Stimulated activated CD4-positive, alpha-beta T cell treated with anti-CD3 and anti-CD28 coated beads, Interleukin-12 subunit alpha, Interleukin-12 subunit beta, amount 100 ng/mL, for 24 hours (primary cell): ENCODE measurements at regions not wholly inside any gene's neighbourhood (a gene's known extent, or its start where the extent isn't known, plus 50 kb on each side); places are given as distances from the start of the nearest gene placed in this dataset.

Experiments
- DNase-seq, 2 experiments: peaks; one replicate each; pipeline ENCODE4 v3.0.0-alpha.2; 2020; ENCODE audit warnings: low read depth in 2 of 2

DNA sequence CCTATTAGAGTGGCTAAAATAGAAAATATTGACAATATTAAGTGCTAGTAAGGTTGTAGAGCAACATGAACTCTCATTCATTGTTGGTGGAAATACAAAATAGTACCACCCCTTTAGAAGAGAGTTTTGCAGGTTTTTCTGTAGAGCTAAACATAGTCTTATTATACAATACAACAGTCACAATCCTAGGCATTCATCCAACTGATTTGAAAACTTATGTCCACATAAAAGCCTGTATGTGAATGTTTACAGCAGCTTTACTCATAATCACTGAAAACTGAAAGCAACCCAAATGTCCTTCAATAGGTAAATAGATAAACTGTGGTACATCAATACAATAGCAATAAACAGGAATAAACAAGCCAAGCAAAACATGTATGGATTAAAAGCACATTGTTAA, 127.2 kb upstream of the PRNP start:
- DNase-seq = no peak

DNA sequence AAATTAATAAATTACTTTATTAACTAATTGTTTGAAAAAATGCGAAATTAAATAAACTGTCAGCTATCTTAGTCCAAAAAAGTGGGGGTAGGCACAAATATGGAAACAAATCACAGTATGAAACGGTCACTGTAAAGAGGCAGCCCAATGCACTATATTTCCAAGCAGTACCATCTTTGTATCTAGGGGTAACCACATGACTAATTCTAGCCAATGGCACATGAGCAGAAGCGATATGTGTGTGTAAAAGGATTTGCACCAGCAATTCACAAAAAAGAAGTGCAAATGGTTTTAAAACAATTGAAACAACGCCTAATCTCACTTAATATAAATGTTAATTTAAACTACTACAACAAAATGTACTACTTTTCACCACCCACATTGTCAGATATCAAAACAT, 129.5 kb upstream of the PRNP start:
- no peak for DNase-seq

DNA sequence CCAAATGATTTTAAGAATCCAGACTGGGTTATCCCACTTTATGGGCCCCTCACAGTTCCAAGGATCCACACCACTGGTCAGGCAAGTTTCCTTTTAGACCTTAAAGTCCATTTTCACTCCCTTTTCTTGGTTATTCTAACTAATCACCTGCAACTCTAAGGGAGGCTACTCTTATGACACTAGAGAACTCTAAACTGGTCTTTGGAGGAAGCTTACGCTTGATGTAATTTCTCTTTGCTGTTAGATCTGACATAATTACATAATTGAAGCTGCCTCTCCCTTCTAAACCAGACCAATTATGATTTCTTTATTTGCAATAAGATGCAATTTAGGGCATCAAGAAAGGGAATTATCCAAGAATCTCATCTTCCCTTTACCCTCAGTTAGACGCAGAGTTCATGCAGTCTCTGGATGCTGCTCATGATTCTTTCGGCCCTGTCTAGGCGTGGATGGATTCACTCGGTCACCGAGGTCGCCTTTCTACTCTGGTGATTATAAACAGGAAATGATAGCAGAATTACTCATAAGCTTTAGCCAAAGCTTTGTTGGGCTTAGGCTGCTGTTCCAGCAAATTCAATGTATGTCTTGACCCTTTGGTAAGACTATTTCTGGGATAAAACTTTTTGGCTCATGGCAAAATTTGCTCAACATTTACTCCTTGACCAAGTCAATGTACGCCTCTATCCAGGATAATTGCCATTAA, 130.9 kb upstream of the PRNP start:
- DNase-seq = no peak

DNA sequence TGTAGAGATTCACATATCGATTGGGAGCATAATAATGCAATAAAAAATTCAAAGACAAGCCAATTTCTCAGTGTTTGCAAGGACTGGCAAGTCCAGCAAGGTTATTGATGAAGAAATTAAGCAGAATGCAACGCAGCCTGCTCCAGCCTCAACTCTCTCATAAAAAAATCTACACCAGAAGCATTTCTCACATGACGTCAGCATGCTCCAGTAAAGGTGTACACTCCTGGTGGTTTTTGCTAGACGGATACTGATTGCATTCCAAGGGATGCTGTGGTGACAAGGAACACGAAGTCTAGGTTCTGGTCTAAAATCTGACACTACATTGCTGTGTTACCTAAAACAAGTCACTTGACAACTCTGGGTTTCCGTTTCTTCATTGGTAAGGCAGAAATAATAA, 131.9 kb upstream of the PRNP start:
- DNase-seq = no peak

DNA sequence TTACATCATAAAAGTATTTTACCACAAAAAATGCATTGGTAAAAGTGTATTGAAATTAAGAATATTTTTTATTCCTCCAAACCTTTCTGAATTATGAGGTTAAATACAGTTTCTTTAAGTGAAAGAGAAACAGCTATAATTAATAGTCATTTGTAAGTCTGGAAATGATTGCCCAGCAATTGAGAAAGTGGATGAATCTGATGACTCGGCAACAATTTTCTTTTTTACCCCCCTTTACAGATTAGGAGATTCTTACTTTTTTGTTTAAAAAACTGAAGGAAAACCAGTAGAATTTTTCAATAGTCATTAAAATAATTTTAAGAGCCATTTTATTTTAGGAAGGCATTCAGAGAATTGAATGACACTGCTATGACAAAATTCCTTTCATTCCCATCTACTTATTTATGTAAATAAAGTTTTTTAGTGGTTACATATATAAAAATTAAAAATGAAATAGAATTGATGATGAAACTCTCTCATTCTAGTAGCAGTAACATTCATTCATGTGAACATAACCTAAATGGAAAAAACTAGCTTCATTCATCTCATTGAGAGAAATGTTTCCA, 134.1 kb upstream of the PRNP start:
- DNase-seq = no peak

DNA sequence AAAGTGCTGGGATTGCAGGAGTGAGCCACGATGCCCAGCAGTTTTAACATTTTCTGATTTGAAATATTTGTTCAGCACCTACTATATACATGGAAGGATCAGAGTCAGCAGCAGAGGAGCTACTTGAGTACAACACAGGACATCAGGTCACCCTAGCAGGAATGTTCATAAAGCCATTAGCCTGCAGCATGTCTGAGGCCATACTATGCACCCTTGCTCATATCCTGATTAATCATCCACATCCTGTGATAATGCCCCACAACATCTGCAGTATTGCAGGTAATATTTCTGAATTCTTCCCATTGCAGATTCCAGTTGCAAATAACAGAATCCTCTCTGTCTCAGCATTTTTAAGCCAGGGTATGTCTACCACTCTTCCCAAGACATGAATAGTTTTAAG, 135.5 kb upstream of the PRNP start:
- no peak for DNase-seq

DNA sequence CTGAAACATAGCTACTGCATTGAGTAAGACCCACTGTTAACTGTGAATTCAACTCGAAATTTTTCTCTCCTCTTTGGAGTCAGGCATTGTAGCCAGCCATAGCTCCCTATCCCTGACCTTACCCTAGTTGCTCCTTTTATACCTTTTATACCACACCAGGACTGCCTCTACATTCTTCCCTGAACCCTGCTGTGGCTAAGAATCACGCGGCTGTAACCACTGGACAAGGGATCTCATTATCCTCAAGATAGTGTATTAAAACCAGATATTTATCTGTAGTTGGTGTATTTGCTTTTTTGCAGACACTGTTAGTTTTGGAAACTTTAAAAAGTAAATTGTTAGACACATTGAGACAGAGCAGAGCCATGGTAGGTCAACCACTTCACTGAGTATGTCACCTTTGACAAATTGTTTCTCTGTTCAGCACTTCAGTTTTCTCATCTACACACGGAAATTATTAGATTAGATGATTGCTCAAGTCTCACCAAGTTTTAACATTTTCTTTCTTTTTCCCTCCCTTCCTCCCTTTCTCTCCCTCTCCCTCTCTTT, 136.5 kb upstream of the PRNP start:
- DNase-seq = no peak

DNA sequence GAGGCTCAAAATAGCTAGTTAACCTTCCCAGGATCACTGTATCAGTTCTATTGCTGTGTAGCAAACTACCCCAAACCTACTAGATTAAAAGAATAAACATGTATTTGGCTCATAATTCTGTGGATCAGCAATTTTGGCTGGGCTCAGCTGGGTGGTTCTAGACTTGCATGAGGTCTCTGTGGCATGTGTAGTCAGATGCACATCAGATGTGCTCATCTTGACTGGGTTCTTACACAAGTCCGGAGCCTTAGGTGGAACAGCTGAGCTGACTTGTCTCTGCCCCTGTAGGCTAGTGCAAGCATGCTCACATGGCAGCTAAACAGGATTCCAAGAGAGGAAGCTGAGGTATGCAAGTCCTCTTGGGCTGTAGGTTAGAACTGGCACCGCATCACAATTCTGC, 137.7 kb upstream of the PRNP start:
- DNase-seq = no peak

DNA sequence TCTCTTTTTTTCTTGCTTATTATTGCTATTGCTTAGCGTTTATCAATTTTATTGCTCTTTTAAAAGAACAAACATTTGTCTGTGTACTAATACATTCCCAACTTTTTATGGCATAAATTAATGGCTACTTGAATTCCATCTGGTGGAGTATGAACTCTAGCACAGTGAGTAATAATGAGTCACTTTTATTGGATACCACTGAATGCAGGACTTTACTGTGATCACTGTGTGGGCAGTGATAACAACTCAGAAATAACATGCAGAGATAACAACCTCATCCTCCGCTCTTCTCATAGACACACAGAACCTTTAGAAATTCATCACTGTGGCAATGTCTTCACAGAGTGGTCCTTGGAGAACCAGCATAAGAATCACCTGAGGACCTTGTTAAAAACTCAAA, 139.5 kb upstream of the PRNP start:
- no peak for DNase-seq

DNA sequence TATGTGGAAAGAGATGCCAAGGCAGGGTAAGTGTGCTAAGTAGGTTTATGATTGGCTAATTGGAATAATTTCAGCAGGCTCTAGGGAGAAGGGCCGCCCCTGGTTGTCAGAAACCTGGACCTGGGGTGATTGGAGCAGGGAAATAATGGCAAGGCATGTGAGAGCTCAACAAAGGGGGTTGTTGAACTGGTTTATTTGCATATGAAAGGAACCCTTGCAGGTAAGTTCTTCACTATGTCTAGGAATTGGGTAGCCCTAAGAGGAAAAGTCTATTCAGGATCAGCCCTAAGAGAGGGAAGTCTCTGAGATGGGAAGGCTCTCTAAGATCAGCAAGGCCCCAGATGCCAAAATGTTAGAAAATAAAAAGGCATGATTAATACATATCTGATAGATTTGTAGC, 139.9 kb upstream of the PRNP start:
- DNase-seq = no peak

DNA sequence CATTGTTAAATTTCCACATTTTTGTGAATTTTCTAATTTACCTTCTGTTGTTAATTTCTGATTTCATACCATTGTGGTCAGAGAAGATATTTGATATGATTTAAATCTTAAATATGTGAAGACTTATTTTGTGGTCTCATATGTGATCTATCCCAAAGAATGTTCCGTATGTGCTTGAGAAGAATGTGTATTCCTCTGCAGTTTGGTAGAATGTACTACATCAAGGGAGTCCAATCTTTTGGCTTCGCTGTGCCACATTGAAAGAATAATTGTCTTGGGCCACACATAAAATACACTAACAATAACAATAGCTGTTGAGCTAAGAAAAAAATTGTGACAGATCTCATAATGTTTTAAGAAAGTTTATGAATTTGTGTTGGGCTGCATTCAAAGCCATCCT, 140.7 kb upstream of the PRNP start:
- no peak for DNase-seq

DNA sequence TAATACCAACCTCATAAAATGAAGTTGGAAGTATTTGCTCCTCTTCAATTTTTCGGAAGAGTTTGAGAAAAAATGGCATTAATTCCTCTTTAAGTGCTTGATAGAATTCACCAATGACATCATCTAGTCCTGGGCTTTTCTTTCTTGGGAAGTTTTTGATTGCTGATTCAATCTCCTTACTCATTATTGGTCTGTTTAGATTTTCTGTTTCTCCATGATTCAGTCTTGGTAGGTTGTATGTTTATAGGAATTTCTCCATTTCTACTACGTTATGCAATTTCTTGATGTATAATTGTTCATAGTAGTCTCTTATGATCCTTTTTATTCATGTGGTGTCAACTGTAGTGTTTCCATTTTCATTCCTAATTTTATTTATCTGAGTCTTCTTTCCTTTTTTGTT, 141.5 kb upstream of the PRNP start:
- DNase-seq = no peak

DNA sequence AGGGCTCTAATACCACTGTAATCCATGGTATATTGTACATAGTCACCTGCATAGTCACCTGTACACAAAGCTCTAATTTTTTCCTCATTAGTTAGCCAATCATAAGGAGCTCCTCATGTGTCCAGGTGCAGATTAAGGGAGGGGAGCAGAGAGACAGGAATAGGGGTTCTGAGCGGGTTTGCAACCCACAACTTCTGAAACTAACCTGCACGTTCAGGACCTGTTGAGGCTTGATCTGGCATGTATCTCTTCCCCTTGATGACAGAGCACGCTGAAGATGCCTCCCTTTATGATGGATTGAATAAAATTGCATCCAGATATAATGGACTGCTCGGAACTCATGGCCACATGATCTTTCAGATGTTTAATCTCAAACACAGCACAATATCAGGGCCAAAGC, 144.0 kb upstream of the PRNP start:
- no peak for DNase-seq

DNA sequence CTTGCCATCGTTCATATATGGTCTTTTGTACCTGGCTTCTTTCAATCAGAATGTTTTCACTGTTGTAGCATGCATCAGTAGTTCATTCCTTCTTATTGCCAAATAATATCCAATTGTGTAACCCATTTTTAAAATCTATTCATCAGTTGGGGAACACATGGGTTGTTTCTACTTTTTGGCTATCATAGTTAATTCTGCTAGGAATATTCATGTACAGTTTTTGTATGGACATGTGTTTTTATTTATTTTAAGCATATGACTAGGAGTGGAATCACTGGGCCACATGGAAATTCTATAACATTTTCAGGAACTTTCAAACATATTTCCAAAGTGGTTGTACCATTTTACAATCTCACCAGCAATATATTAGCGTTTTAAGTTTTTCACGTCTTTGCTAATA, 151.9 kb upstream of the PRNP start:
- no peak for DNase-seq

DNA sequence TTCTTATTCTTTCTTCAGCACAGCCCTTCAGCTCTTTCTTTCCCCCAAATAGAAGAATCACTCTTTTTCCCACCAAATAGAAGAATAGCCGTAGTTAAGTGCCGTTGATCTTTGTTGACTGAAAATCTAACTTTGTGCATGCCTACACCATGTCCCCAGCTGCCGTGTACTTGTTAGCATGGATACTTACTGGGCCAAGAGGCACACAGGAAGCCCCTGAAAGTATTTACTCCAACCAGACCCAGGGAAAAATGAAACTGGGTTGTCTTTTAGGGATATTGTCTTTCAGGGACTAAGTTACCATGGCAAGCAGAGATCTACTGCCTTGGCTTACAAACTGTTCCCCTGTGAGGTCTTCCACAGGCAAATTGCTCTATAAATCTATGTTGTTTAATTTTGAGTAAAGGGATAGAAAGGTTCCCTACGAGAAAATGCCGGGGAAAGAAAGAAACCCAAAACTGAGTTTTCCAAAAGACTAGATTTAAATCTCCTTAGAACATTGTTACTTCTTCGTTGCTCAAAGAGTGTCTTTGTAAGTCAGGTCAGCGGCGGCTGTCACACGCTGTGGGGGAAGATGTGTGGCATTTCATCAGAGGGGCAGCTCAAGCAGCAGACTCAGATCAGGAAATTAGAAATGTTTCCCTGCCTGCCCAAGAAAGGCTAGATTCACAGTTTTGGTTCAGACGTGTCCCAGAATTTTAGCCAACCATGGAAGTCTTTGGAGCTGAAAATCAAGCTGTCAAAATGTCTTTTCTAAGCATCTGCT, 152.7 kb upstream of the PRNP start:
- no peak for DNase-seq

DNA sequence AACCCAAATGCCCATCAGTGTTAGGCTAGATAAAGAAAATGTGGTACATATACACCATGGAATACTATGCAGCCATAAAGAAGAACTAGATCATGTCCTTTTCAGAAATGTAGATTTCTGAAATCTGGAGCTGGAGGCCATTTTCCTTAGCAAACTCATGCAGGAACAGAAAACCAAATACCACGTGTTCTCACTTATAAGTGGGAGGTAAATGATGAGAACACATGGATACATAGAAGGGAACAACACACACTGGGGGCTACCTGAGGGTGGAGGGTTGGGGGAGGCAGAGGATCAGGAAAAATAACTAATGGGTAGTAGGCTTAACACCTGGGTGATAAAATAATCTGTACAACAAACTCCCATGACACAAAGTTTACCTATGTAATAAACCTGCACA, 153.5 kb upstream of the PRNP start:
- DNase-seq = no peak

DNA sequence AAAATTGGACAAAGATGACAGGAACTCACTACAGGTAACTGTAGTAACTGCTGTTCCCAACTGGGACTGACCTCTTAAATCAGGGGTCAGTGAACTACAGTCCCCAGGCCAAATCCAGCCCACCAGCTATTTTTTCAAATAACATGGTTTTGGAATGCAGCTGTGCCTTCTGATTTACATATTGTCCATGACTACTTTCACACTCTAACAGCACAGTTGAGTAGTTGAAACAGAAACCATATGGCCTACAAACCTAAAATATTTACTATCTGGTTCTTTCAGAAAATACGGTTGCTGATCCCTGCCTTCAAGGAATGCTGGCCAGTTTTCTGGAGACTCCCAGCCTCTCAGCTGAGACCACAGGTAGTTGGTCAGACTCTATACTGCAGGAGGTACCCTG, 161.5 kb upstream of the PRNP start:
- no peak for DNase-seq

DNA sequence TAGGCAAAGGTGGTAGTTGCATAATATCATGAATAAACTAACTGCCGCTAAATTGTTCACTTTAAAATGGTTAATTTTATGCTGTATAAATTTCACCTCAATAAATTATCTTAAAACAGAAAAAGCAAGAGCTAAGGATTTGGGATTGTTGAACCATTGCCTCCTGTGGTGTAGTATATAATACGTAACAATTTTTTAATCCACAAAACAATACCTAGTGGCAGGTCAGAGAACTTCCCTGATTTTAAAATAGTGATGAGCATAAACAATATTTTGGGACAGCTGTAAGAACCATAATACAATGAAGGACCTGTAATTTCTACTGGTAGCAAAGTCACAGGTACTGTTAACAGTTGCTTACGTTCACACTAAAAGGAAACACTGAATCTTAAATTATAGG, 161.9 kb upstream of the PRNP start:
- no peak for DNase-seq

DNA sequence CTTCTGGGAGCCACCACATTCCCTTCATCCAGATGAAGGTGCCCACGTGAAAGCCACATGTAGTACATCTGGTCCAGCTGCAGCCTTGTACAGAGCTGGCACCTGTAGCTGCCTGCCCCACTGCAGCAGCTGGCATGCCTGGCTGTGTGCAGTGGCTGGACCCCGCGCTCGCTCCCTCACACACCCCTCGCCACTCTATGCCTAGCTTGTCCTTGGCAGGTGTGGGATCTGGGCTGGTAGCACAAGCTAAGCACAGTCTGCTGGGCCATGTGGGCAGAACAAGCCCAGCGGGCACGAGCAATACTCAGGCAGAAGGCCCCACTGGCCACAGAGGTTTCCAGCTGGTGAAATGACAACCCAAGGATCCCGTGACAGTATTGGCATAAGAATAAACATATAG, 163.9 kb upstream of the PRNP start:
- DNase-seq = no peak

DNA sequence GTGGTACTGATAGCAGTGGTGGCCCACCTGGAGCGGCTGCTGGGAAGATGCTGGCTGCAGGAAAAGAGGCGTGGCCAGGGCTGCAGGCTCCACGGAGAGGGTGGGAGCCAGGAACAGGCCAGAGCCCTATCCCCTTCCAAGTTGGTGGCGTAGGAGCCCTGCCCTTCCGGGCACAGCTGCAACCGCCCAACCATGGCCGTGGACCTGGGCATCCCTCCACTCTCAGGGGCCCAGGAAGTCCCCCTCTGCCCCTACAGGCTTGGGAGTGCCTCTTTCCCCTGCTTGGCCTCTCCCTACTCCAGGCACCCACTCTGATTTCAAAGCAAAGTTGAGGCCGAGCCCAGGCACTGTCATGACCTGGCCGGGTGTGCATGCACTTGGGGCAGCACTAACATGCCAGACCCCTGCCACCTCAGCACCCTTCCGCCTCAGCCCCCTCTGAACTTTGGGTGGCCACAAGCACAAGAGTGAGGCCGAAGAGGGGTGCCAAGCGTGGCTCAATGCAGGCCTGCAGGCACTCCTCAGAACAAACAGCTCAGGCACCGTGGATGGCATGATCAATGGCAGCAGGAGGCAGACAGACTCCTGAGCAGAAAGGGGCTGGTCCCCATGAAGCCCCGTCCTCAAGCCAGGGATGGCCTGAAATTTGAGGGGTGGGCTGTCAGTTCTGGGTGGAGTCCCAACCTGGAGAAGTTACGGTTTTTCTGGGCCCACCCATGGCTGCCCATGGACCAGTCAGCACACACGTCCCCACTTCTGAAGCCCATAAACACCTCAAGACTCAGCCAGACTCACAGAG, 164.9 kb upstream of the PRNP start:
- no peak for DNase-seq

DNA sequence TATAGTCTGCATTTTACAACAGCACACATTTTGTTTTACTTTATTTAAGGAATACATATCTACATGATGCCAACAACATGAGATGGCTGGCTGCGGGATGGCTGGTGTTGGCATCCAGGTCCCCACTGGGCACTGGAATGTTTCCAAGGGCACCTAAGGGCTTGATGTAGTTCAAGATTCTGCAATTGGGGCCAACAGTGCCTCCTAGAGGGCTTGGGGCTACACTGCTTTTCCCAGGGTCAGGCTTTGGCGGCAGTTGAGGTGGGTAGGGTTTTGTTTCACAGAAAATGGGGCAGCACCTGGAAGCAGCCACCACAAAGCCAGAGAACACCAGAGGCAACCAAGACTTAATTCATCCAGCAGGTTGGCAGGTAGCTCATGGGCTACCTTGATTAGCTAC, 166.7 kb upstream of the PRNP start:
- DNase-seq = peak in 1 of 2 experiments; percentile 5

DNA sequence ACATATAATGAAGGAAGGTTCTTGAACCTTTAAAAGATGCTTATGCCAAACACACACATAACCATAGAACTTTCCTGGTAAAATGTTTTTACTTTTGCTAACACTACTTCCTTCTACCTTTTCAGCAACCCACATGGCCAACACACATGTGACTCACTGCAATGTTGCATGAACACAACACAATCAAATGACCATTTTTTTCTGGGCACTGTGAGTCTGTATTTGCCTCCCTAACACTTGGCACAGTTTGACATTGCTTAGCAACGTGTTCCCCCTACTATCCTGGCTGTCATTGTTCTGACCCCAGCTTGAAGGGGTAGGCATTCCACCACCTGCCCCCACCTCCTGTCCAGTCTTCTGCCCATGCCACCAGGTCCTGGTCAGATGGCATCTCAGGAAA, 169.4 kb upstream of the PRNP start:
- no peak for DNase-seq
